IMR-90 (cell line): ENCODE measurements at regions not wholly inside any gene's neighbourhood (a gene's known extent, or its start where the extent isn't known, plus 50 kb on each side); places are given as distances from the start of the nearest gene placed in this dataset.

Experiments
- ATAC-seq: fragments of 200-7000 bp; cut with Tn5 transposase; 2 replicates; pipeline ENCODE4 v1.9.1; 2020; ENCODE audit warnings: low read depth, mild to moderate bottlenecking, moderate library complexity
- BruUV-seq: library from RNA; stranded (reverse); fragments of 400-500 nt; replicated peaks from 2 replicates; lab custom pipeline; 2021; lab: Mats Ljungman, UMichigan
- CTCF ChIA-PET: fragments of 300-600 bp; formaldehyde crosslinking; extraction: SDS; loops from one replicate; lab custom pipeline; 2021; ENCODE audit warnings: antibody characterized with exemption; lab: Yijun Ruan, JAX
- POLR2A ChIA-PET: fragments of 300-600 bp; sonication (Branson Sonifier 250); formaldehyde crosslinking; loops from one replicate; lab custom pipeline; 2022; ENCODE audit warnings: antibody characterized with exemption; ENCODE audit not compliant: unreplicated experiment; lab: Charles Lee
- DNase-seq: peaks from one replicate; pipeline ENCODE4 v3.0.0; 2013
- H2AFZ ChIP-seq: replicated peaks from 2 replicates; pipeline ENCODE3; 2013; ENCODE audit warnings: low read length, mild to moderate bottlenecking; ENCODE audit not compliant: poor library complexity
- H2AK5ac ChIP-seq: 2 replicates; pipeline ENCODE4 v1.6.1; 2013; ENCODE audit warnings: low read depth, low read length, inconsistent platforms
- H2AK9ac ChIP-seq: replicated peaks from 2 replicates; pipeline ENCODE3; 2013; ENCODE audit warnings: mild to moderate bottlenecking, low read depth, low read length, moderate library complexity; ENCODE audit not compliant: poor library complexity
- H2BK120ac ChIP-seq: 2 replicates; pipeline ENCODE4 v1.6.1; 2013; ENCODE audit warnings: low read depth, low read length, inconsistent platforms
- H2BK15ac ChIP-seq: 3 replicates; pipeline ENCODE4 v1.6.1; 2013; ENCODE audit warnings: low read depth, low read length, inconsistent platforms
- H2BK20ac ChIP-seq: 2 replicates; pipeline ENCODE4 v1.6.1; 2013; ENCODE audit warnings: low read depth, mild to moderate bottlenecking, inconsistent platforms, low read length, moderate library complexity
- H2BK5ac ChIP-seq: 2 replicates; pipeline ENCODE4 v1.6.1; 2013; ENCODE audit warnings: mild to moderate bottlenecking, low read depth, low read length, inconsistent platforms; ENCODE audit not compliant: poor library complexity, severe bottlenecking
- H3K14ac ChIP-seq: replicated peaks from 2 replicates; pipeline ENCODE4 v1.6.1; 2013; ENCODE audit warnings: low read depth, low read length, inconsistent platforms
- H3K18ac ChIP-seq: 2 replicates; pipeline ENCODE4 v1.6.1; 2013; ENCODE audit warnings: low read depth, low read length, control low read depth
- H3K23ac ChIP-seq: 2 replicates; pipeline ENCODE4 v1.6.1; 2013; ENCODE audit warnings: low read depth, low read length, inconsistent platforms
- H3K27ac ChIP-seq: 2 replicates; pipeline ENCODE4 v1.5.1; 2013; ENCODE audit warnings: mild to moderate bottlenecking, control low read depth, low read length; ENCODE audit not compliant: insufficient read depth
- H3K27me3 ChIP-seq: 2 replicates; pipeline ENCODE4 v1.6.1; 2013; ENCODE audit warnings: low read length; ENCODE audit not compliant: control insufficient read depth, insufficient read depth
- H3K36me3 ChIP-seq: 2 replicates; pipeline ENCODE4 v1.6.1; 2013; ENCODE audit warnings: low read length, mixed read lengths; ENCODE audit not compliant: control insufficient read depth, insufficient read depth
- H3K4ac ChIP-seq: 2 replicates; pipeline ENCODE4 v1.6.1; 2013; ENCODE audit warnings: low read depth, low read length, inconsistent platforms
- H3K4me1 ChIP-seq: 2 replicates; pipeline ENCODE4 v1.6.1; 2013; ENCODE audit warnings: low read length, mixed read lengths; ENCODE audit not compliant: control insufficient read depth, insufficient read depth
- H3K4me2 ChIP-seq: 2 replicates; pipeline ENCODE4 v1.6.1; 2013; ENCODE audit warnings: low read depth, mild to moderate bottlenecking, control low read depth, low read length, moderate library complexity
- H3K4me3 ChIP-seq: 2 replicates; pipeline ENCODE4 v1.5.1; 2013; ENCODE audit warnings: low read depth, mild to moderate bottlenecking, control low read depth, low read length, moderate library complexity; ENCODE audit not compliant: insufficient read depth
- H3K56ac ChIP-seq: 2 replicates; pipeline ENCODE4 v1.6.1; 2013; ENCODE audit warnings: low read length, inconsistent platforms; ENCODE audit not compliant: insufficient read depth; ENCODE audit errors: extremely low read depth
- H3K79me1 ChIP-seq, 2 experiments: 2 replicates each; pipeline ENCODE4 v1.6.1; 2013; ENCODE audit warnings: low read length in 2 of 2, inconsistent platforms in 1 of 2, low read depth in 1 of 2
- H3K9ac ChIP-seq: 2 replicates; pipeline ENCODE4 v1.6.1; 2013; ENCODE audit warnings: low read depth, low read length, control low read depth
- H3K9me1 ChIP-seq: 2 replicates; pipeline ENCODE4 v1.6.1; 2013; ENCODE audit warnings: low read length, inconsistent platforms; ENCODE audit not compliant: insufficient read depth
- H3K9me3 ChIP-seq: 2 replicates; pipeline ENCODE4 v1.6.1; 2013; ENCODE audit warnings: low read length; ENCODE audit not compliant: control insufficient read depth, insufficient read depth
- H4K20me1 ChIP-seq: 2 replicates; pipeline ENCODE4 v1.6.1; 2013; ENCODE audit warnings: low read length, inconsistent platforms; ENCODE audit not compliant: insufficient read depth
- H4K5ac ChIP-seq: 2 replicates; pipeline ENCODE4 v1.6.1; 2013; ENCODE audit warnings: mild to moderate bottlenecking, low read depth, low read length, control low read depth
- H4K8ac ChIP-seq, 2 experiments: 2 replicates each; pipeline ENCODE4 v1.6.1; 2013; ENCODE audit warnings: low read depth in 2 of 2, low read length in 2 of 2, control low read depth in 1 of 2, inconsistent platforms in 1 of 2
- H4K91ac ChIP-seq: 2 replicates; pipeline ENCODE4 v1.6.1; 2013; ENCODE audit warnings: low read depth, low read length, inconsistent platforms; ENCODE audit not compliant: insufficient read depth
- BHLHE40 ChIP-seq: fragments of 150-350 bp; IDR thresholded peaks from 2 replicates; pipeline ENCODE4 v1.6.1; 2016; ENCODE audit warnings: mild to moderate bottlenecking, low read depth, low read length
- CEBPB ChIP-seq: IDR thresholded peaks from 2 replicates; pipeline ENCODE4 v1.6.1; 2012; ENCODE audit warnings: low read depth, low read length, improper control_type of control experiment
- CHD1 ChIP-seq: IDR thresholded peaks from 2 replicates; pipeline ENCODE4 v1.6.1; 2012; ENCODE audit warnings: low read depth, low read length, improper control_type of control experiment
- CTCF ChIP-seq: conservative IDR thresholded peaks from 2 replicates; pipeline ENCODE4 v1.5.1; 2012; ENCODE audit warnings: mild to moderate bottlenecking, low read depth, low read length, improper control_type of control experiment
- ELK1 ChIP-seq: fragments of 150-350 bp; IDR thresholded peaks from 2 replicates; pipeline ENCODE4 v1.6.1; 2016; ENCODE audit warnings: low read depth, mild to moderate bottlenecking, low read length, moderate library complexity, borderline replicate concordance
- FOS ChIP-seq: fragments of 150-350 bp; IDR thresholded peaks from 2 replicates; pipeline ENCODE4 v1.6.1; 2016; ENCODE audit warnings: low read depth, low read length
- MAFK ChIP-seq: IDR thresholded peaks from 2 replicates; pipeline ENCODE4 v1.6.1; 2012; ENCODE audit warnings: low read depth, low read length, improper control_type of control experiment
- MAZ ChIP-seq: IDR thresholded peaks from 2 replicates; pipeline ENCODE4 v1.6.1; 2012; ENCODE audit warnings: low read depth, mild to moderate bottlenecking, low read length, improper control_type of control experiment, moderate library complexity, borderline replicate concordance
- MXI1 ChIP-seq: IDR thresholded peaks from 2 replicates; pipeline ENCODE4 v1.6.1; 2012; ENCODE audit warnings: low read depth, mild to moderate bottlenecking, low read length, moderate library complexity, borderline replicate concordance
- NFE2L2 ChIP-seq: fragments of 150-350 bp; IDR thresholded peaks from 2 replicates; pipeline ENCODE4 v1.6.1; 2016; ENCODE audit warnings: low read depth, mild to moderate bottlenecking, low read length
- POLR2A ChIP-seq: IDR thresholded peaks from 2 replicates; pipeline ENCODE4 v1.6.1; 2012; ENCODE audit warnings: mild to moderate bottlenecking, low read depth, low read length
- RAD21 ChIP-seq: IDR thresholded peaks from 2 replicates; pipeline ENCODE4 v1.6.1; 2012; ENCODE audit warnings: low read length, improper control_type of control experiment
- RCOR1 ChIP-seq: IDR thresholded peaks from 2 replicates; pipeline ENCODE4 v1.6.1; 2012; ENCODE audit warnings: mild to moderate bottlenecking, low read length, improper control_type of control experiment; ENCODE audit not compliant: insufficient replicate concordance
- RFX5 ChIP-seq: IDR thresholded peaks from 2 replicates; pipeline ENCODE4 v1.8.0; 2012; ENCODE audit warnings: low read depth, mild to moderate bottlenecking, low read length, moderate library complexity
- SMC3 ChIP-seq: fragments of 150-350 bp; IDR thresholded peaks from 2 replicates; pipeline ENCODE4 v1.6.1; 2016; ENCODE audit warnings: low read depth, mild to moderate bottlenecking, antibody characterized with exemption, low read length, moderate library complexity
- USF2 ChIP-seq: fragments of 150-350 bp; IDR thresholded peaks from 2 replicates; pipeline ENCODE4 v1.6.1; 2017; ENCODE audit warnings: mild to moderate bottlenecking, antibody characterized with exemption, low read length, low read depth
- WGBS, 2 experiments: methylation state at CpG; one replicate each; pipeline versions ENCODE4 v1.1.5 to v1.1.7; 2013; ENCODE audit warnings: missing lambda C conversion rate in 2 of 2; ENCODE audit not compliant: insufficient read length in 1 of 2; ENCODE audit errors: extremely low coverage in 2 of 2; 5-methylcytosine and 5-hydroxymethylcytosine counted together
- dilution Hi-C: fragments of 300-500 bp; cut with HindIII; formaldehyde crosslinking; loops from one replicate; pipeline ENCODE4 v1.14.3; 2018; ENCODE audit warnings: low sequenced_read_pairs; ENCODE audit not compliant: unreplicated experiment
- in situ Hi-C: fragments of 300-500 bp; cut with MboI; formaldehyde crosslinking; loops from 3 replicates; pipeline ENCODE4 v1.14.3; 2019; ENCODE audit warnings: low sequenced_read_pairs, inconsistent platforms, mixed read lengths
- intact Hi-C: fragments of 100-400 bp; cut with micrococcal nuclease; formaldehyde crosslinking; loops from 2 replicates; pipeline ENCODE4 v1.10.0; 2022

GRCh38 chr13:75220861-75221260 lies 261.1 kb downstream of the TBC1D4 start:
- Histone ChIP-seq H4K5ac (no peak overlapping the region), H2BK15ac (no peak overlapping the region), H2BK20ac (no peak overlapping the region), H4K8ac (no peak overlapping the region), H3K18ac (no peak overlapping the region), H2BK120ac (no peak overlapping the region), H2AFZ (no peak overlapping the region), H2AK5ac (no peak overlapping the region), H3K27ac (no peak overlapping the region), H3K9ac (no peak overlapping the region), H3K23ac (no peak overlapping the region), H3K9me1 (no peaks in the 10 kb centered on the region; the same call in 1 of the 2 replicates), H4K20me1 (no peaks in the 10 kb centered on the region), H3K9me3 (no peaks in the 10 kb centered on the region), H3K14ac (no peak overlapping the region), H3K27me3 (peaks cover 9% of the 10 kb centered on the region), H3K56ac (no peak overlapping the region), H3K4me2 (no peak overlapping the region), H3K36me3 (no peaks in the 10 kb centered on the region), H3K4me1 (no peaks in the 10 kb centered on the region), H2BK5ac (no peak overlapping the region), H3K4ac (no peak overlapping the region), H3K4me3 (no peak overlapping the region), H3K79me1 (no peaks in the 10 kb centered on the region), H2AK9ac (no peak overlapping the region), H4K91ac (no peak overlapping the region)
- ATAC-seq, result no peak
- TF ChIP-seq NFE2L2, result no peak
- no peak for TF ChIP-seq POLR2A
- TF ChIP-seq CHD1, result no peak
- no peak for TF ChIP-seq RCOR1
- no peak for TF ChIP-seq FOS
- TF ChIP-seq MAZ, result no peak
- TF ChIP-seq CEBPB, result no peak
- TF ChIP-seq ELK1, result no peak
- TF ChIP-seq RAD21, result no peak
- no peak for TF ChIP-seq MXI1
- no peak for TF ChIP-seq RFX5
- TF ChIP-seq BHLHE40, result no peak
- no peak for TF ChIP-seq SMC3
- TF ChIP-seq MAFK, result no peak
- TF ChIP-seq CTCF, result no peak
- TF ChIP-seq USF2, result no peak
- 80% methylated on average over 1 of the region's 5 CpGs; no CpG with 5 or more reads in 1 of the 2 experiments for WGBS, 2 experiments
- BruUV-seq, result no TSS peak
- CTCF ChIA-PET, result interaction anchor here (1.6 kb wide), 1 partner anchor 651 kb away, joined by 4 read pairs; no protein-coding TSS in a partner anchor
- no peak for DNase-seq
- in situ Hi-C loops, result loop anchor here (25.0 kb wide), 2 partner anchors 1084 to 1459 kb away; partner anchors contain the start of gene KLF12
- dilution Hi-C loops, result no loop called here
- intact Hi-C loops, result no loop called here
- POLR2A ChIA-PET, result no interaction called here
